C4-2B (cell line): ENCODE measurements at regions not wholly inside any gene's neighbourhood (a gene's known extent, or its start where the extent isn't known, plus 50 kb on each side); places are given as distances from the start of the nearest gene placed in this dataset.

Experiments used
- H3K27ac ChIP-seq: fragments of 450-650 bp; 2 replicates; pipeline ENCODE4 v1.5.1; 2017
- CTCF ChIP-seq: fragments of 450-650 bp; conservative IDR thresholded peaks from 2 replicates; pipeline ENCODE4 v1.5.1; 2017; ENCODE audit warnings: mild to moderate bottlenecking
- ZFX ChIP-seq: fragments of 450-650 bp; IDR thresholded peaks from 2 replicates; pipeline ENCODE4 v1.6.1; 2017

- TF ChIP-seq CTCF: no peak
- TF ChIP-seq ZFX: no peak
- no peak overlapping the region for H3K27ac ChIP-seq
Measured at GRCh38 chr14:95023886-95024285, 133.4 kb downstream of the DICER1 start.

DNA sequence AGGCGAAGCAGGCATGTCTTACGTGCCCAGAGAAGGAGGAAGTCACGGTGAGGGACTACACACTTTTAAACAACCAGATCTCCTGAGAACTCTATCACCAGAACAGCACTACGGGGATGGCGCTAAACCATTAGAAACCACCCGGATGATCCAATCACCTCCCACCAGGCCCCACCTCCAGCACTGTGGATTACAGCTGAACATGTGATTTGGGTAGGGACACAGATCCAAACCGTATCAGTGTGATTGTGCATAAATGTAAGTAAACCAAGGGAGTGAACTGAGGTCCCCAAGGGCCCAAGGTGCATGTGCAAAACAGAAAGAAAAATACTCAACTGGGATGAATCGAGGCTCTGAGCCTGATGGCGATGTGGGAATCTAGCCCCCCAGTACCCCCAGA is 134.2 kb downstream of the DICER1 start:
- H3K27ac ChIP-seq: no peak overlapping the region
- TF ChIP-seq CTCF (no peak), ZFX (no peak)

DNA sequence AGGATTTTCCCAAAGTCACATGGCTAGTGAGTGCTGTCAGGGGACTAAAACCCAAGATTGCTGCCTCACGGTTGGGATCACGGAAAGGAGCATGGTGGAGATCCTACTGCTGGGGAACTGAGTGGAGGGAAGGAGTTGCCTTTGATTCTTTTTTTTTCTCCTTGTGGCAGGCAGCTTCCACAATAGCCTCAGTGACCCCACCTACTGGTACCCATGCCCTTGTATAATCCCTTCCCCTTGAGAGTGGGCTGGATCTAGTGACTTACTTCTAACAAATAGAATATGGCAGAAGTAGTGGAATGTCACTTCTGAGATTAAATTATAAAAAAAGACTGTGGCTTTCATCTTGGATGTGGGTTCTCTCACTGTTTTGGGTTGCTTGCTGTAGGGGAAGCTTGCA is 135.7 kb downstream of the DICER1 start:
- TF ChIP-seq CTCF: peak; percentile 16
- TF ChIP-seq ZFX: no peak
- no peak overlapping the region for H3K27ac ChIP-seq

DNA sequence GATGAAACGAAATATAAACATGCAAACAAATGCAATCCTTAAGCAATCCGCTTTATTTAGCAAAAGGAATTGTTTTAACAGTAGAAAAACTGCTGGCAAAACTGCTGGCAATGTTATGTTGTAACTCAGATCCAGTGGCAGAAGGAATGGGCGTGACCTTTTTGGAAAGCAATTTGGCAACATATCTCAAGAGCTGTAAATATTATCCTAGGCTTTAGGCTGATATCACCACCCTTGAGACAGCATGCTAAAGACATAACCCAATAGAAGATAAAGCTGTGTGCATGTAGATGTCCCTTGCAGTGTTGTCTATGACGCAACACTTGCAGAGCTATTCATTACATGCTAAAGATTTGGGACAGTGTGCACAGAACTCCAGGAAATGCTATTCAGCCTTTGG is 138.5 kb downstream of the DICER1 start:
- no peak overlapping the region for H3K27ac ChIP-seq
- TF ChIP-seq ZFX (no peak), CTCF (no peak)

DNA sequence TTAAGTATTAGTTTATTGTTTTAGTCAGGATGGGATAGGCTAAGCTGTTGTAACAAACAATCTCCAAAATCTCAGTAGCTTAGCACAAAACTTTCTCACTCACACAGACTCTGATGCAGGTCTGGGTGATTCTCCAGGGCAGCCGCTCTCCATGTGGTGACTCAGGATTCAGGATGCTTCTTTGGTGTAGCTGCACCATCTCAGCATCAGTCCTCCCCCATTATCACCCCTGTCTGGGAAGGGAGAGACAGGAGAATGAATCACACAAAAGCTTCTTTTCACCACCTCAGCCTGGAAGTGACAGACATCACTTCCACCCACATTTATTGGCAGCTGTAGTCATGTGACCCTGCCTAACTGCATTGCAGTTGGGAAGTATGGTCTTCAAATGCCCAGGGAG is 142.3 kb downstream of the DICER1 start:
- H3K27ac ChIP-seq: no peak overlapping the region
- no peak for TF ChIP-seq ZFX
- TF ChIP-seq CTCF: no peak

DNA sequence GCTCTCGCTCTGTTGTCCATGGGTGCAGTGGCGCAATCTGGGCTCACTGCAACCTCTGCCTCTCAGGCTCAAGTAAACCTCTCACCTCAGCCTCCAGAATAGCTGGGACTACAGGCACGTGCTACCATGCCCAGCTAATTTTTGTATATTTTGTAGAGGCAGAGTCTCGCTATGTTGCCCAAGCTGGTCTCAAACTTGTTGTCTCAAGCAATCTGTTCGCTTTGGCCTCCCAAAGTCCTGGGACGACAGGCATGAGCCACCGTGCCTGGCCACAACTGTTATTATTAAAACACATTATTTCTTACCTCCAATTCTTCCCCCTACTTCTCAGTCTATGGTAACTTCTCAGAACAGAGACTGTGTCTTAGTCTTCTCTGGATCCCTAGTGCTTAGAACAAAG is 143.3 kb downstream of the DICER1 start:
- H3K27ac ChIP-seq: no peak overlapping the region
- TF ChIP-seq CTCF (no peak), ZFX (no peak)

DNA sequence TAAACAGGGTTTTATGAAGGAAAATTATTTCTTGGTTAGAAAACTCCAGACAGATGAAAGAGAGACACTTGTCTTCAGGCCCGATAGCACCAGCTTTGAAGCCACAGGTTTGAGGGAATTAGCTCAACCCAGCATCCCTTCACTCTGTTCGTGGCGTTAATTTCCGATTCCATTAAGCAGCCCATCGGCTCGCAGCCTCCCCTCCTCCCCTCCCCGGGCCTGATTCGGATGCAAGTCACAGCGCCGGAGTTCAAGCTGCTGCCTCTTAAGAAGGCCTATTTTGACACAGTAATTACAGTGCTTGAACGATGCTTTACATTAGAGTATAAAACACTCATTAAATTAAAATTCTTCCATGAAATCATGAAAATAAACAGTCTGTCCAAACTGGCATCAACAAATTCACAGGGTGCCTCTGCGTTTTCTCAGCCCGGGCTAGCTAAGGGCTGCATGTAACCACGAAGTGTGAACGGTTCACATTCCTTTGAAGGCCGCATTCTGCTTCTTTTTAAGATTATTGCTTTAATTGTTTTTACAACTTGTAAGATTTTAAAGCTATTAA is 145.8 kb downstream of the DICER1 start:
- no peak overlapping the region for H3K27ac ChIP-seq
- no peak for TF ChIP-seq CTCF
- no peak for TF ChIP-seq ZFX
